GM19351 (cell line): ENCODE measurements at regions not wholly inside any gene's neighbourhood (a gene's known extent, or its start where the extent isn't known, plus 50 kb on each side); places are given as distances from the start of the nearest gene placed in this dataset.
"Not testable (repeated sequence)": the region's sequence is repeated elsewhere in the genome, so short reads cannot be mapped to it uniquely, and the experiment has no call there.

ENCODE experiments used
- ATAC-seq: cut with Tn5 transposase; IDR thresholded peaks from one replicate; pipeline ENCODE4 v1.9.1; 2021; ENCODE audit warnings: mild to moderate bottlenecking, moderate library complexity; ENCODE audit not compliant: unreplicated experiment

GRCh38 chr10:131556897-131557495, 245.5 kb upstream of the TCERG1L start:
- no peak for ATAC-seq

- ATAC-seq = not testable (repeated sequence)
Measured at GRCh38 chr10:131557956-131558355, 246.4 kb upstream of the TCERG1L start.

GRCh38 chr10:131559450-131559911, 248.0 kb upstream of the TCERG1L start:
- ATAC-seq = no peak

DNA sequence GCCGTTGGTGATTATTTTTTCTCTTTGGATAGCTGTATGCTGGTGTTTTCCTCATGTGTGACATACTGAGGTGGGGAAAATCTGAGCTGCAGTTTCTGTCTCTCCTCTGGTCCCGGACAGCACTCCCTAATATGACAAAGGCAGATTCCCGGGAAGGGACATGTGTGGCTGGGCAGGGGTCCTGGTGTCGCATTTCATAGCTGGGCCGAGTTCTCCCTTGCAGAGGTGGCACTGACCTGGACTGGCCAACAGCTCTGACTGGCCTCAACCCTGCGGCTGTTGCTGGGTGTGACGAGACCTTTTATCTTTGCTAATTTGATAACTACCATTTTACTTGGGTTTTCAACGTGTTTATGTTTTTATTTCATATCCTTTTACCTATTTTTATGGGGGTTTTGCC, 248.6 kb upstream of the TCERG1L start:
- ATAC-seq = no peak

- ATAC-seq = no peak
Measured at GRCh38 chr10:131560706-131561355, 249.3 kb upstream of the TCERG1L start.

GRCh38 chr10:131561897-131562296, 250.4 kb upstream of the TCERG1L start:
- no peak for ATAC-seq

- no peak for ATAC-seq
Measured at GRCh38 chr10:131563411-131563810, 251.9 kb upstream of the TCERG1L start.

DNA sequence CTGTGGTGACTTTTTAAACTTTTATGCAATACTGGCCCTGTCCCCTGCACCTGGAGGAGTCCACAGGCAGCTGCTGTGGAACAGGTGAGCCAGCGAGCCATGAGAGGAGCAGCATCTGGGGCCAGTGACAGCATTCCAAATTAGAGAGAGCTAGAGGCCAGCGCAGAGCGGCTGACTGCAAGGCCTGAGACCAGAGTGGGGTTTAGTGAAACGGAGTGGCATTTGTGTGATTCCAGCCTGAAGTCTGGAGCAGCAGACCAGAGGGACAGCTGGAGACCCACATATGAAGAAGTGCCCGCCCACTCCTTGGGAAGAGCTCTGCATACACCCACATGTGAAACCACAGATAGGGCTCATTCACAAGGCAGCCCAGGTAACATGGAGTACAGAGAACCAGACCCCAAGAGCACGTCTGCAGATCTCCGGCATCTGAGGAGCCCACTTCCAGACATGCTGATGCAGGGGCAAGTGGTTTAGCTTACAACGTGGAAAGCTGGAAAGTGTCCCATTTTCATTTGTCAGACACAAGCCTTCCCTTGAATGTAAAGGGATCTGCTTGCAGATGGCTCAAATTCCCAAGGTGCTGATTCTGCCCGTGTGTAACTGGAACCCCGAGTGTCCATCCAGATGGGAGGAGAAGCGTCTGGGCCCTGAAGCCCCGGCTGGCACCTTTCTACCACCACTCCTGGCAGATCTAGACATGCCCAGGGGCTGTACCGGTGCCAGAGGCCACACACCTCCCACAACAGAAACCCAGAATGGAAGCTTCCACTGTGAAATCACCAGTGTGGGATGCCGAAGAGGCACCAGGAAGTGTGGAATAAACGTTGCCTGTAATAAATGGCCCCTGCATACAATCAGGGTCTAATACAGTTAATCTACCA, 256.0 kb upstream of the TCERG1L start:
- ATAC-seq = no peak

GRCh38 chr10:131568866-131569265, 257.3 kb upstream of the TCERG1L start:
- ATAC-seq = no peak

DNA sequence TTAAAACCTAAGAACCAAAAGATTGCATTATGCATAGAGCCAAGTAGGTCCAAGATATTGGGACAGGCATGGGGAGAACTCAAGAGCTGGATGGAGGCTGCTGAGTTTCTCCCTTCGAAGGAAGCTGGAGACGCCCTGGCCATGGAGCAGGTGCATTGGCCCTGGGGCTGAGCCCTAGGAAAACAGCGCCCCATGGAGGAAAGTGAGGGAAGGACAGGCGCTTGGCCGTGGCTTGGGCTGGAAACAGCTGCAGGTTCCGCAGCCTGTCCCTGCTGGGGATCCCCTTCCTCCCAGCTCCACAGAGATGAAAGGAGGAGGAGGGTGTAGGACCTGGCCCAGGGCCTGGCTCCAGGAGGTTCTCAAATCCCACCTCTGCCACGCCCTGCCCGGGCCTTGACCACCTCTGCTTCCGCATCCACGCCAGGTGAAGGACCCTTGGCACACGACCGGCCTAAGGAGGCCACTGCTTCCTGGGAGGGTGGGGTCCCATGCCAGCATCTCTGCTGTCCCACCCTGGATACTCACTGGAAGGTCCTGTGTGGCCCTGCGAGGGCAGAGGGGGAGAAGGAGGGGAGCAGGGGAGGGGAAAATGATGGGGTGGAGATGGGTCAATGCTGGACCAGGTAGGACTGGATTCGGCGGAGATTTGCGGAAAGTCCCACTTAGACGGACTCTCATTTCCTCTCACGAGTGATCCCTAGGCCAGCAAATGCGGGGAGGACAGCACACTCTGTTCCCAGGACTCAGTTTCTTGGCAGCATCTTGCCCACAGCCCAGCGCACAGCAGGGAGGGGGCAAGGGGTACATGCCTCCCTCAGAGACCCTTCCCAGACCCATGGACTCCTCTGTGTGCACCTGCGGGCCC, 258.6 kb upstream of the TCERG1L start:
- no peak for ATAC-seq

DNA sequence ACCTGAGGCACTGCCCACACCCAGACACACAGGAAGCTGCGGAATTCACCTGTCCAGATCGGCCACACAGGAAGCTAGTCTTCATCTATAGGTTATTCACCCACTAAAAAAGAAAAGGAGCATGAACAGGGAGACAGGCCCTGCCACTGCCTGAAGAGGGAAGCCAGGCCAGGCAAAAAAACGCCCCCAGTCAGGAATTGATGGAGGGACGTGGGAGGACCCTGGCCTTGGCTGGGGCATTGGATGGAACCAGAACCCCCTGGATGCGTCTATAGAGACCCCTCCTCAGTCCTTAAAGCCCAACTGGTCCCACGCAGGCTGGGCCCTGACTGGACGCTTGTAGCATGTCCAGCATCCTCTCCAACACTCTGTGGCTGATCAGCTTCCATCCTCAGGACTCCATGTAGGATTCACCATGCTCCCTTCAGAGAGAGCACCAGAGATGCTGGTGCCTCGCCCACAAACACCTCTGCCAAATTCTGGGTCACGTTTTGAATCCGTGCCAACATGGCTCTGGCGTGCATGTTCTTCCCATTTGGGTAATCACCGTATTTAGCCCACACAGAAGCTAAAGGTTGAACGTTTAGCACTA, 259.3 kb upstream of the TCERG1L start:
- no peak for ATAC-seq

DNA sequence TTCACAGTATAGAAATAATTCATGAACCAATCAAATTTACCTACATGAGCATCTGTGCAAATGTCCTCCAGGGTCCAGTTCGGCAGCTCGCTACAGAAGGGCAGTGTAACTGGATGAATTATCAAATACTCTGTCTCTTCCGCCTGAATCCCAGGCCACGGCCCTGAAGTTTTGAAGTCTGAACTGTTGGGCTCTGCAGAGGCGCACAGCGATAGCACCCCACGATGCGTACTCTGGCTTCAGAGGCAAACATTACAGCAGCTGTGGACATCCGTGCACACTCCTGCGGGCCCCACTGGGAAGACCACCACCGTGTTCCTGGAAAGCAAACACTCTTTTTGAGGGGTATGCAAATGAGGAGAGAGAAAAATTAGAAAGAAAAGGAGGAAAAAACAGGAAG, 259.8 kb upstream of the TCERG1L start:
- no peak for ATAC-seq

DNA sequence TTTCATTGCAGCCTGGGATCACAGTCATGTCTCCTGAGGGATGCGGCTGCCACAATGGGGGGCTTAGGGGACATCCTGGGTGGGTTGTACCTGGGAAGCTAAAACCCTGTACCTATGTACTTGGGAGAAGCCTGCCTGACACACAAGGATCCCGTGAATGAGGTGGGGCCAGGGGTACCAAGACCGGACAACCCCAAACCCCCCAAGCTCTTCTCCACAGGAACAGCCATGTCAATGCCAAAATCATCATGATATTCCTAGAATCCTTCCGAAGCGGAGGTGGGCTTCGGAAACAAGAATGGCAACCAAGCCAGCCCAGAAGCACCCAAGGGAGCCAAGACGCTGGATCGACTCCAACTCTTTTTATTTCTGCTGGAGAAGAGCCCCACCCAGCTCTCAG, 260.3 kb upstream of the TCERG1L start:
- no peak for ATAC-seq

- no peak for ATAC-seq
Measured at GRCh38 chr10:131573256-131573655, 261.7 kb upstream of the TCERG1L start.

DNA sequence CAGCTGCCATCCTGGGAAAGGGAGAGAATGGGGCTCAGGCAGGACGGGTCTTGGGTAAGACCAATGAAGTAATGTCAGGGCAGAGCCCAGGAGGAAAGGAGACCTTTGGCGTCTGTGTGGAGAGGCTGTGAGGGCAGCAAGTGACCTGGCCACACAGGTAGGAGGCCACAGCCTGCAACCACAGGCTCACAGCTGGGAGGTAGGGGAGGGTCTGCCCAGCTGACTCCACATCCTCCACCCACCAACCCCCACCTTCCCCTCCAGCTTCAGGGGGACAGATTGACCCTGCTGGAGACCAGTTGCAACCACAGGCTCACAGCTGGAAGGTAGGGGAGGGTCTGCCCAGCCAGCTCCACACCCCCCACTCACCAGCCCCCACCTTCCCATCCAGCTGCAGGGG, 262.2 kb upstream of the TCERG1L start:
- ATAC-seq = no peak

GRCh38 chr10:131574363-131574706, 262.8 kb upstream of the TCERG1L start:
- ATAC-seq = no peak

GRCh38 chr10:131574707-131575430, 263.3 kb upstream of the TCERG1L start:
- ATAC-seq = no peak

GRCh38 chr10:131575877-131576276, 264.4 kb upstream of the TCERG1L start:
- ATAC-seq = no peak

GRCh38 chr10:131576341-131577177, 265.0 kb upstream of the TCERG1L start:
- ATAC-seq = no peak
